ENCODE measurements at regions not wholly inside any gene's neighbourhood (a gene's known extent, or its start where the extent isn't known, plus 50 kb on each side); places are given as distances from the start of the nearest gene placed in this dataset.

DNA sequence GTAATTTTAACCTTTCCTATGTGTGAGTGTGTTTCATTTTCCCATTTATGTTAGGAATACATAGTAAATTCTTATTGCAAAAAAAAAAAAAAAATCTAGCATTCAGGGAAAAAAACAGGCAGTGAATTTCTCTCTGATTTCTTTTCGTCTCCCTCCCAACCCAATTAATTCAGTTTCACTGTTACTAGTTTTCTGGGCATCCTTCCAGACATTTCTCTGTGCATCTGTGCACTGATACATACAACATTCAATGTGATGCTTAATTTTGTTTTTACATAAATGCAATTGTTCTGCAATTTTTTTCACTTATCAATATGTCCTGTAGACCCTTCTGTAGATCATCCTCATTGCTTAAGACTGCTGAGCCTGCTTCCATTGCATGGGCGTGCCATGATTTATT is 694.3 kb upstream of the TBX3 start:
- H3K27me3 Mint-ChIP-seq (ENCODE audit: insufficient read depth) = no peaks in the 10 kb centered on the region; the same call in 1 of the 2 replicates
- no peak for DNase-seq
- no peaks in the 10 kb centered on the region for H3K9me3 Mint-ChIP-seq
- no peak overlapping the region for H3K4me3 Mint-ChIP-seq
- no peak for TF ChIP-seq CTCF (IDR thresholded peaks at IDR 0.05)
- H3K36me3 Mint-ChIP-seq (ENCODE audit: low read depth) = no peaks in the 10 kb centered on the region
- H3K4me1 Mint-ChIP-seq (ENCODE audit: low read depth) = peaks cover 30% of the 10 kb centered on the region
- no peak overlapping the region for H3K27ac Mint-ChIP-seq

- Mint-ChIP-seq H3K9me3 (no peaks in the 10 kb centered on the region), H3K36me3 (ENCODE audit: low read depth) (no peaks in the 10 kb centered on the region), H3K4me1 (ENCODE audit: low read depth) (peaks cover 30% of the 10 kb centered on the region), H3K27me3 (ENCODE audit: insufficient read depth) (no peaks in the 10 kb centered on the region; the same call in 1 of the 2 replicates), H3K27ac (no peak overlapping the region), H3K4me3 (no peak overlapping the region)
- TF ChIP-seq CTCF (IDR thresholded peaks at IDR 0.05) = no peak
- DNase-seq = no peak
Observed at GRCh38 chr12:115377779-115378178, 693.8 kb upstream of the TBX3 start.

GRCh38 chr12:115377230-115377629 is 693.3 kb upstream of the TBX3 start:
- no peaks in the 10 kb centered on the region for H3K36me3 Mint-ChIP-seq (ENCODE audit: low read depth)
- no peaks in the 10 kb centered on the region for H3K27me3 Mint-ChIP-seq (ENCODE audit: insufficient read depth)
- no peak for DNase-seq
- H3K4me3 Mint-ChIP-seq = no peak overlapping the region
- H3K9me3 Mint-ChIP-seq = no peaks in the 10 kb centered on the region
- TF ChIP-seq CTCF (IDR thresholded peaks at IDR 0.05) = no peak
- no peak overlapping the region for H3K27ac Mint-ChIP-seq
- H3K4me1 Mint-ChIP-seq (ENCODE audit: low read depth) = peaks cover 30% of the 10 kb centered on the region

- Mint-ChIP-seq H3K4me3 (peak overlapping the region; percentile 80), H3K27ac (peak overlapping the region; percentile 88), H3K4me1 (ENCODE audit: low read depth) (peaks cover 19% of the 10 kb centered on the region), H3K27me3 (ENCODE audit: insufficient read depth) (peaks cover 5% of the 10 kb centered on the region), H3K9me3 (no peaks in the 10 kb centered on the region), H3K36me3 (ENCODE audit: low read depth) (no peaks in the 10 kb centered on the region)
- TF ChIP-seq CTCF (IDR thresholded peaks at IDR 0.05) = no peak
- DNase-seq = peak; percentile 49
Observed at GRCh38 chr12:115375186-115375991, 691.4 kb upstream of the TBX3 start.

DNA sequence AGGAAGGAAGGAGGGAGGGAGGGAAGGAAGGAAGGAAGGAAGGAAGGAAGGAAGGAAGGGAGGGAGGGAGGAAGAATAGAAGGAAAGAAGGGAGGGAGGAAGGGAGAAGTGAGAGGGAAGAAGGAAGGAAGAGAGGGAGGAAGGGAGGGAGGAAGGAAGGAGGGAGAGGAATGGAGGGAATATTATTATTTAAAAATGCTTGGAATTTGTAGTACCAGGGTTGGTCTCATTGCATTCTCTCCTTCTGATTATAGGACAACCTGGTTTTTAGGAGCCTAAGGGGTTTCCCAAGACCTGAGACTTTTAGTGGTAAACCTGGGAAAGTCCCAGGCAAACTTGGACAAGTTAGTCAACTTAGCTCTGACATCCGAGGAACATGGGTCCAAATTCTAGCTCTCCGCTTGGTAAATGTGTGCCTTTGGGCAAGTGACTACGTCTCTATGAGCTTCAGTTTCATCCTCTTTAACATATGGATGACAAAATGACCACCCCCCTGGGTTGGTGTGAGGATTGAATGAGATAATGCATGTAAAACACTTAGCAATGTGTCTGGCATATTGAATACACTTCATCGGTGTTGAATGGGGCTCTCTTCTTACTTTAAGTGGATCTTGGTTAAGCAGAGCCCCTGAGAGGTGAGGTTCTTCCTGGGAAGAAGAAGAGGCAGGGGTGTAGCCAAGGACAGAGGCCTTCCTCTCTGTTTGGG is 690.7 kb upstream of the TBX3 start:
- Mint-ChIP-seq H3K4me1 (ENCODE audit: low read depth) (peaks cover 16% of the 10 kb centered on the region), H3K27ac (peak overlapping the region; percentile 88), H3K36me3 (ENCODE audit: low read depth) (no peaks in the 10 kb centered on the region), H3K4me3 (peak overlapping the region; percentile 80), H3K27me3 (ENCODE audit: insufficient read depth) (peaks cover 5% of the 10 kb centered on the region), H3K9me3 (no peaks in the 10 kb centered on the region)
- DNase-seq = no peak
- TF ChIP-seq CTCF (IDR thresholded peaks at IDR 0.05) = no peak
